Central memory CD4-positive, alpha-beta T cell (primary cell): ENCODE measurements at regions not wholly inside any gene's neighbourhood (a gene's known extent, or its start where the extent isn't known, plus 50 kb on each side); places are given as distances from the start of the nearest gene placed in this dataset.
"Not testable (repeated sequence)": the region's sequence is repeated elsewhere in the genome, so short reads cannot be mapped to it uniquely, and the experiment has no call there.

ENCODE experiments used
- DNase-seq: peaks from one replicate; pipeline ENCODE4 v3.0.0; 2022

- DNase-seq, result no peak
These were observed 198.7 kb upstream of the ADAMTS3 start for GRCh38 chr4:72767618-72768302.

GRCh38 chr4:72765788-72766187, 196.8 kb upstream of the ADAMTS3 start:
- not testable (repeated sequence) for DNase-seq

GRCh38 chr4:72761368-72762038, 192.5 kb upstream of the ADAMTS3 start:
- DNase-seq, result no peak

- not testable (repeated sequence) for DNase-seq
These were observed 184.4 kb upstream of the ADAMTS3 start for GRCh38 chr4:72753414-72753813.

GRCh38 chr4:72744103-72744725, 175.2 kb upstream of the ADAMTS3 start:
- DNase-seq, result no peak

GRCh38 chr4:72743078-72743477, 174.1 kb upstream of the ADAMTS3 start:
- DNase-seq, result no peak

- DNase-seq, result no peak
These were observed 146.3 kb upstream of the ADAMTS3 start for GRCh38 chr4:72715299-72715698.

GRCh38 chr4:72714482-72715279, 145.7 kb upstream of the ADAMTS3 start:
- DNase-seq, result no peak

- DNase-seq, result no peak
These were observed 144.0 kb upstream of the ADAMTS3 start for GRCh38 chr4:72712997-72713396.

GRCh38 chr4:72709475-72709874, 140.5 kb upstream of the ADAMTS3 start:
- DNase-seq, result no peak

- DNase-seq, result no peak
These were observed 137.7 kb upstream of the ADAMTS3 start for GRCh38 chr4:72706684-72707083.

GRCh38 chr4:72704925-72705640, 136.1 kb upstream of the ADAMTS3 start:
- not testable (repeated sequence) for DNase-seq

- no peak for DNase-seq
These were observed 133.9 kb upstream of the ADAMTS3 start for GRCh38 chr4:72702948-72703347.

- peak; percentile 7 for DNase-seq
These were observed 133.2 kb upstream of the ADAMTS3 start for GRCh38 chr4:72701987-72702819.

- DNase-seq, result no peak
These were observed 121.8 kb upstream of the ADAMTS3 start for GRCh38 chr4:72690771-72691170.

GRCh38 chr4:72689923-72690322, 120.9 kb upstream of the ADAMTS3 start:
- DNase-seq, result no peak

GRCh38 chr4:72686390-72686789, 117.4 kb upstream of the ADAMTS3 start:
- DNase-seq, result not testable (repeated sequence)

- DNase-seq, result no peak
These were observed 110.6 kb upstream of the ADAMTS3 start for GRCh38 chr4:72679666-72680065.

GRCh38 chr4:72677886-72678285, 108.9 kb upstream of the ADAMTS3 start:
- no peak for DNase-seq

- DNase-seq, result no peak
These were observed 108.2 kb upstream of the ADAMTS3 start for GRCh38 chr4:72677265-72677664.

GRCh38 chr4:72671980-72672379, 103.0 kb upstream of the ADAMTS3 start:
- DNase-seq, result no peak

GRCh38 chr4:72670521-72670920, 101.5 kb upstream of the ADAMTS3 start:
- no peak for DNase-seq
